MM.1S (cell line): ENCODE measurements at regions not wholly inside any gene's neighbourhood (a gene's known extent, or its start where the extent isn't known, plus 50 kb on each side); places are given as distances from the start of the nearest gene placed in this dataset.

Source experiments
- EZH2 ChIP-seq: fragments of 300-600 bp; sonication (generic); optimal IDR thresholded peaks from 2 replicates; pipeline ENCODE3; 2017; ENCODE audit warnings: low read depth, mild to moderate bottlenecking, antibody characterized with exemption, low read length, mixed read lengths
- TF ChIP-seq, protein P1 (sequence below): fragments of 300-600 bp; sonication (generic); IDR thresholded peaks from 2 replicates; pipeline ENCODE4 v1.5.1; 2016; ENCODE audit warnings: antibody characterized with exemption, low read length, mixed read lengths

DNA sequence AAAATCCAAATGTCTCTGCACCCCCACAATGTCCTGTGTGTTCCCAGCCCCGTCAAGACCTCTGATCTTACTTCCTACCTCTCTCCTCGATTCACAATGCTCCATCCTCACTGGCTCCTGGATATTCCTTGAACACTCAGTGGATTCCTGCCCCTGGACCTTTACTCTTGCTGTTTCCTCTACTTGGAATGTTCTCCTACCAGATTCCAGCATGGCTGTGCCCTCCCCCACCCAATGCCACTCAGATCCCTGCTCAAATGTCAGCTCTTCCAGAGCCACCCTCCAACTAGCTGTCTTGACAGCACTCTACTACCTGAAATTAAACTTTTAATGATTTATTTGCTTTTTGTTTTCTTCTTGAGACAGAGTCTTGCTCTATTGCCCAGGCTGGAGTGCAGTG lies 107.4 kb downstream of the KLF5 start:
- TF ChIP-seq, protein P1, sequence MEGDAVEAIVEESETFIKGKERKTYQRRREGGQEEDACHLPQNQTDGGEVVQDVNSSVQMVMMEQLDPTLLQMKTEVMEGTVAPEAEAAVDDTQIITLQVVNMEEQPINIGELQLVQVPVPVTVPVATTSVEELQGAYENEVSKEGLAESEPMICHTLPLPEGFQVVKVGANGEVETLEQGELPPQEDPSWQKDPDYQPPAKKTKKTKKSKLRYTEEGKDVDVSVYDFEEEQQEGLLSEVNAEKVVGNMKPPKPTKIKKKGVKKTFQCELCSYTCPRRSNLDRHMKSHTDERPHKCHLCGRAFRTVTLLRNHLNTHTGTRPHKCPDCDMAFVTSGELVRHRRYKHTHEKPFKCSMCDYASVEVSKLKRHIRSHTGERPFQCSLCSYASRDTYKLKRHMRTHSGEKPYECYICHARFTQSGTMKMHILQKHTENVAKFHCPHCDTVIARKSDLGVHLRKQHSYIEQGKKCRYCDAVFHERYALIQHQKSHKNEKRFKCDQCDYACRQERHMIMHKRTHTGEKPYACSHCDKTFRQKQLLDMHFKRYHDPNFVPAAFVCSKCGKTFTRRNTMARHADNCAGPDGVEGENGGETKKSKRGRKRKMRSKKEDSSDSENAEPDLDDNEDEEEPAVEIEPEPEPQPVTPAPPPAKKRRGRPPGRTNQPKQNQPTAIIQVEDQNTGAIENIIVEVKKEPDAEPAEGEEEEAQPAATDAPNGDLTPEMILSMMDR = no peak
- TF ChIP-seq EZH2 = no peak
